SK-N-SH (cell line): ENCODE measurements at regions not wholly inside any gene's neighbourhood (a gene's known extent, or its start where the extent isn't known, plus 50 kb on each side); places are given as distances from the start of the nearest gene placed in this dataset.

ENCODE experiments used
- CTCF ChIA-PET: fragments of 300-600, 350-600 bp; formaldehyde crosslinking; extraction: SDS; loops from one replicate; lab custom pipeline; 2021; lab: Yijun Ruan, JAX
- POLR2A ChIA-PET: fragments of 350-600 bp; sonication (Branson Sonifier 250); formaldehyde crosslinking; extraction: SDS; loops from one replicate; lab custom pipeline; 2020; ENCODE audit warnings: antibody characterized with exemption, inconsistent platforms; lab: Yijun Ruan, JAX
- DNase-seq: peaks from one replicate; pipeline ENCODE4 v3.0.0; 2012
- H2AFZ ChIP-seq: fragments of 200-600 bp; sonication (generic); 2 replicates; pipeline ENCODE4 v1.8.1; 2016; ENCODE audit warnings: antibody characterized with exemption, mild to moderate bottlenecking, low read depth
- H3F3A ChIP-seq: fragments of 200-600 bp; sonication (generic); replicated peaks from 2 replicates; pipeline ENCODE3; 2016; ENCODE audit warnings: antibody characterized with exemption, mild to moderate bottlenecking; ENCODE audit not compliant: insufficient read depth
- H3K27ac ChIP-seq, 2 experiments: fragments of 200-500 bp in 1 of 2; fragments of 200-600 bp in 1 of 2; sonication (Bioruptor generic) in 1 of 2; sonication (generic), shearing (Covaris generic) in 1 of 2; 2 replicates each; pipeline versions ENCODE4 v1.5.1 to v1.6.1; 2014 to 2016; ENCODE audit warnings: low read depth in 2 of 2, inconsistent platforms in 1 of 2, low read length in 1 of 2, mild to moderate bottlenecking in 1 of 2, mixed read lengths in 1 of 2
- H3K27me3 ChIP-seq: fragments of 200-600 bp; sonication (generic), shearing (Covaris generic); 2 replicates; pipeline ENCODE4 v1.6.1; 2016; ENCODE audit warnings: mixed run types; ENCODE audit not compliant: insufficient read depth
- H3K36me3 ChIP-seq, 2 experiments: fragments of 200-500 bp in 1 of 2; fragments of 200-600 bp in 1 of 2; sonication (Bioruptor generic) in 1 of 2; sonication (generic) in 1 of 2; replicated peaks in 1 of 2; 2 replicates each; pipeline versions ENCODE3 to v1.5.1; 2014 to 2016; ENCODE audit warnings: low read length in 1 of 2, mild to moderate bottlenecking in 1 of 2; ENCODE audit not compliant: insufficient read depth in 2 of 2, control insufficient read depth in 1 of 2
- H3K4me1 ChIP-seq, 2 experiments: fragments of 200-500 bp in 1 of 2; fragments of 200-600 bp in 1 of 2; sonication (Bioruptor generic) in 1 of 2; sonication (generic), shearing (Covaris generic) in 1 of 2; 2 replicates each; pipeline versions ENCODE4 v1.5.1 to v1.6.1; 2014 to 2016; ENCODE audit warnings: low read depth in 1 of 2, low read length in 1 of 2, mixed run types in 1 of 2; ENCODE audit not compliant: insufficient read depth in 2 of 2, control insufficient read depth in 1 of 2
- H3K4me2 ChIP-seq: fragments of 200-600 bp; sonication (generic), shearing (Covaris generic); 2 replicates; pipeline ENCODE4 v1.6.1; 2017; ENCODE audit warnings: mixed run types
- H3K4me3 ChIP-seq, 2 experiments: fragments of 200-500 bp in 1 of 2; fragments of 200-600 bp in 1 of 2; sonication (Bioruptor generic) in 1 of 2; sonication (generic), shearing (Covaris generic) in 1 of 2; 2 replicates each; pipeline versions ENCODE4 v1.5.1 to v1.8.1; 2014 to 2016; ENCODE audit warnings: low read depth in 2 of 2, inconsistent platforms in 1 of 2, low read length in 1 of 2, mild to moderate bottlenecking in 1 of 2, mixed read lengths in 1 of 2, moderate library complexity in 1 of 2
- H3K79me2 ChIP-seq: fragments of 200-600 bp; sonication (generic); 2 replicates; pipeline ENCODE4 v1.8.1; 2017; ENCODE audit warnings: mild to moderate bottlenecking; ENCODE audit not compliant: insufficient read depth
- H3K9ac ChIP-seq: fragments of 200-600 bp; sonication (generic); 2 replicates; pipeline ENCODE4 v1.6.1; 2017; ENCODE audit warnings: mixed run types
- H3K9me2 ChIP-seq: fragments of 200-600 bp; sonication (generic); 2 replicates; pipeline ENCODE4 v1.6.1; 2017; ENCODE audit warnings: mixed run types
- H3K9me3 ChIP-seq: fragments of 200-600 bp; sonication (generic); 2 replicates; pipeline ENCODE4 v1.6.1; 2017; ENCODE audit warnings: mixed run types, mild to moderate bottlenecking, moderate library complexity
- H4K20me1 ChIP-seq: fragments of 200-600 bp; sonication (generic); 2 replicates; pipeline ENCODE4 v1.6.1; 2017; ENCODE audit warnings: mild to moderate bottlenecking, mixed run types; ENCODE audit not compliant: insufficient read depth
- ELF1 ChIP-seq: IDR thresholded peaks from 2 replicates; pipeline ENCODE4 v1.4.0; 2012
- EZH2phosphoT487 ChIP-seq: fragments of 200-600 bp; sonication (generic); IDR thresholded peaks from 2 replicates; pipeline ENCODE4 v1.6.1; 2017; ENCODE audit warnings: low read depth, mixed run types, mild to moderate bottlenecking, antibody characterized with exemption, moderate library complexity, borderline replicate concordance
- FOXJ3 ChIP-seq: sonication (generic); formaldehyde crosslinking; IDR thresholded peaks from 2 replicates; pipeline ENCODE4 v1.5.1; 2020; ENCODE audit warnings: mild to moderate bottlenecking, missing genetic modification reagents
- GABPA ChIP-seq: IDR thresholded peaks from 2 replicates; pipeline ENCODE4 v1.4.0; 2012; ENCODE audit warnings: low read depth, mild to moderate bottlenecking
- GATA2 ChIP-seq: sonication (generic); formaldehyde crosslinking; IDR thresholded peaks from 2 replicates; pipeline ENCODE4 v1.5.0; 2020; ENCODE audit warnings: mild to moderate bottlenecking, missing genetic modification reagents
- JUND ChIP-seq: IDR thresholded peaks from 2 replicates; pipeline ENCODE4 v1.4.0; 2012
- POLR2AphosphoS5 ChIP-seq: IDR thresholded peaks from 2 replicates; pipeline ENCODE4 v1.6.1; 2012; ENCODE audit warnings: low read depth, low read length
- RCOR1 ChIP-seq: fragments of 150-350 bp; IDR thresholded peaks from 2 replicates; pipeline ENCODE4 v1.6.1; 2017; ENCODE audit warnings: antibody characterized with exemption, low read length
- RXRA ChIP-seq: IDR thresholded peaks from 2 replicates; pipeline ENCODE4 v1.4.0; 2012; ENCODE audit warnings: low read depth, mild to moderate bottlenecking, borderline replicate concordance
- YY1 ChIP-seq: IDR thresholded peaks from 2 replicates; pipeline ENCODE4 v1.4.0; 2012; ENCODE audit warnings: low read depth, mild to moderate bottlenecking
- WGBS: methylation state at CpG from one replicate; pipeline ENCODE4 v1.1.6; 2017; ENCODE audit warnings: low lambda C conversion rate; 5-methylcytosine and 5-hydroxymethylcytosine counted together
- TF ChIP-seq, protein P1 (sequence below): IDR thresholded peaks from 2 replicates; pipeline ENCODE4 v1.4.0; 2012; ENCODE audit warnings: low read depth, borderline replicate concordance
- TF ChIP-seq, protein P2 (sequence below): IDR thresholded peaks from 2 replicates; pipeline ENCODE4 v1.6.1; 2012; ENCODE audit warnings: mild to moderate bottlenecking, low read depth, low read length, moderate library complexity
- TF ChIP-seq, protein P3 (sequence below): fragments of 150-350 bp; IDR thresholded peaks from 2 replicates; pipeline ENCODE4 v1.6.1; 2016; ENCODE audit warnings: mild to moderate bottlenecking, low read depth, low read length
- TF ChIP-seq, protein P4 (sequence below): fragments of 150-350 bp; IDR thresholded peaks from 2 replicates; pipeline ENCODE4 v1.6.1; 2017; ENCODE audit warnings: antibody characterized with exemption, low read length, low read depth, borderline replicate concordance

DNA sequence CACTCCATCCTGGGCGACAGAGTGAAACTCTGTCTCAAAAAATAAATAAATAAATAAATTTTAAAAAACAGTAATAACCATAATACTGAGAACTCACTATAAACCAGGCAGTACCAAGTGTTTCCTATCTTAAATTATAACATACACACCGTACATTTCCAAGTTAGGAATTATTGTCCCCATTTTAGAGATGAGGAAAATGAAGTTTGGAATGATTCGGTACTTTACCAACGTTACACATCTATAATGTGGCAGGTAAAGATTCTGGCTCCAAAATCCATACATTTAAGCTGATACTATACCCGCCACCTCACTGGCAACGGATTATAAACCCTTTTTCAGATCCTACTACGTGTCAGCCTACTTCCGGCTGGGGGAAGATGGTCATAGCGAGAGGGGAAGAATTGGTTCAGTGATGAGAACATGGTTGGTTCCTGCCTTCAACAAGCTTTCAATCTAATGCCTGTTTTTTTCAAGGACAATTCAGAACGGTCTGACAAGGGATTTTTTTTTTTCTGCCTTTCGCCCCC, 105.9 kb upstream of the ATF7IP start:
- TF ChIP-seq RCOR1 (no peak), RXRA (no peak), JUND (no peak), FOXJ3 (no peak), EZH2phosphoT487 (no peak), GABPA (no peak), GATA2 (no peak), POLR2AphosphoS5 (no peak), ELF1 (no peak), YY1 (no peak)
- TF ChIP-seq, protein P1, sequence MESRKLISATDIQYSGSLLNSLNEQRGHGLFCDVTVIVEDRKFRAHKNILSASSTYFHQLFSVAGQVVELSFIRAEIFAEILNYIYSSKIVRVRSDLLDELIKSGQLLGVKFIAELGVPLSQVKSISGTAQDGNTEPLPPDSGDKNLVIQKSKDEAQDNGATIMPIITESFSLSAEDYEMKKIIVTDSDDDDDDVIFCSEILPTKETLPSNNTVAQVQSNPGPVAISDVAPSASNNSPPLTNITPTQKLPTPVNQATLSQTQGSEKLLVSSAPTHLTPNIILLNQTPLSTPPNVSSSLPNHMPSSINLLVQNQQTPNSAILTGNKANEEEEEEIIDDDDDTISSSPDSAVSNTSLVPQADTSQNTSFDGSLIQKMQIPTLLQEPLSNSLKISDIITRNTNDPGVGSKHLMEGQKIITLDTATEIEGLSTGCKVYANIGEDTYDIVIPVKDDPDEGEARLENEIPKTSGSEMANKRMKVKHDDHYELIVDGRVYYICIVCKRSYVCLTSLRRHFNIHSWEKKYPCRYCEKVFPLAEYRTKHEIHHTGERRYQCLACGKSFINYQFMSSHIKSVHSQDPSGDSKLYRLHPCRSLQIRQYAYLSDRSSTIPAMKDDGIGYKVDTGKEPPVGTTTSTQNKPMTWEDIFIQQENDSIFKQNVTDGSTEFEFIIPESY: no peak
- TF ChIP-seq, protein P2, sequence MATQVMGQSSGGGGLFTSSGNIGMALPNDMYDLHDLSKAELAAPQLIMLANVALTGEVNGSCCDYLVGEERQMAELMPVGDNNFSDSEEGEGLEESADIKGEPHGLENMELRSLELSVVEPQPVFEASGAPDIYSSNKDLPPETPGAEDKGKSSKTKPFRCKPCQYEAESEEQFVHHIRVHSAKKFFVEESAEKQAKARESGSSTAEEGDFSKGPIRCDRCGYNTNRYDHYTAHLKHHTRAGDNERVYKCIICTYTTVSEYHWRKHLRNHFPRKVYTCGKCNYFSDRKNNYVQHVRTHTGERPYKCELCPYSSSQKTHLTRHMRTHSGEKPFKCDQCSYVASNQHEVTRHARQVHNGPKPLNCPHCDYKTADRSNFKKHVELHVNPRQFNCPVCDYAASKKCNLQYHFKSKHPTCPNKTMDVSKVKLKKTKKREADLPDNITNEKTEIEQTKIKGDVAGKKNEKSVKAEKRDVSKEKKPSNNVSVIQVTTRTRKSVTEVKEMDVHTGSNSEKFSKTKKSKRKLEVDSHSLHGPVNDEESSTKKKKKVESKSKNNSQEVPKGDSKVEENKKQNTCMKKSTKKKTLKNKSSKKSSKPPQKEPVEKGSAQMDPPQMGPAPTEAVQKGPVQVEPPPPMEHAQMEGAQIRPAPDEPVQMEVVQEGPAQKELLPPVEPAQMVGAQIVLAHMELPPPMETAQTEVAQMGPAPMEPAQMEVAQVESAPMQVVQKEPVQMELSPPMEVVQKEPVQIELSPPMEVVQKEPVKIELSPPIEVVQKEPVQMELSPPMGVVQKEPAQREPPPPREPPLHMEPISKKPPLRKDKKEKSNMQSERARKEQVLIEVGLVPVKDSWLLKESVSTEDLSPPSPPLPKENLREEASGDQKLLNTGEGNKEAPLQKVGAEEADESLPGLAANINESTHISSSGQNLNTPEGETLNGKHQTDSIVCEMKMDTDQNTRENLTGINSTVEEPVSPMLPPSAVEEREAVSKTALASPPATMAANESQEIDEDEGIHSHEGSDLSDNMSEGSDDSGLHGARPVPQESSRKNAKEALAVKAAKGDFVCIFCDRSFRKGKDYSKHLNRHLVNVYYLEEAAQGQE: no peak
- TF ChIP-seq, protein P3, sequence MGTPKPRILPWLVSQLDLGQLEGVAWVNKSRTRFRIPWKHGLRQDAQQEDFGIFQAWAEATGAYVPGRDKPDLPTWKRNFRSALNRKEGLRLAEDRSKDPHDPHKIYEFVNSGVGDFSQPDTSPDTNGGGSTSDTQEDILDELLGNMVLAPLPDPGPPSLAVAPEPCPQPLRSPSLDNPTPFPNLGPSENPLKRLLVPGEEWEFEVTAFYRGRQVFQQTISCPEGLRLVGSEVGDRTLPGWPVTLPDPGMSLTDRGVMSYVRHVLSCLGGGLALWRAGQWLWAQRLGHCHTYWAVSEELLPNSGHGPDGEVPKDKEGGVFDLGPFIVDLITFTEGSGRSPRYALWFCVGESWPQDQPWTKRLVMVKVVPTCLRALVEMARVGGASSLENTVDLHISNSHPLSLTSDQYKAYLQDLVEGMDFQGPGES: no peak
- TF ChIP-seq, protein P4, sequence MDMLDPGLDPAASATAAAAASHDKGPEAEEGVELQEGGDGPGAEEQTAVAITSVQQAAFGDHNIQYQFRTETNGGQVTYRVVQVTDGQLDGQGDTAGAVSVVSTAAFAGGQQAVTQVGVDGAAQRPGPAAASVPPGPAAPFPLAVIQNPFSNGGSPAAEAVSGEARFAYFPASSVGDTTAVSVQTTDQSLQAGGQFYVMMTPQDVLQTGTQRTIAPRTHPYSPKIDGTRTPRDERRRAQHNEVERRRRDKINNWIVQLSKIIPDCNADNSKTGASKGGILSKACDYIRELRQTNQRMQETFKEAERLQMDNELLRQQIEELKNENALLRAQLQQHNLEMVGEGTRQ: no peak
- TF ChIP-seq, all 33 proteins: peak for 0
- H3K9me2 ChIP-seq: no peaks in the 10 kb centered on the region
- H4K20me1 ChIP-seq: no peaks in the 10 kb centered on the region
- WGBS: 87% methylated on average over 11 of the region's 11 CpGs
- H3K9ac ChIP-seq: no peak overlapping the region
- no peaks in the 10 kb centered on the region for H3K36me3 ChIP-seq
- no peak for DNase-seq
- POLR2A ChIA-PET: interaction anchor here (2.2 kb wide), 1 partner anchor 106 kb away, joined by 7 read pairs; the partner anchor contains the start of gene ATF7IP
- no peak overlapping the region for H3K27ac ChIP-seq
- H3K4me3 ChIP-seq: no peak overlapping the region
- H3K27me3 ChIP-seq: no peaks in the 10 kb centered on the region
- no peak overlapping the region for H2AFZ ChIP-seq
- H3K9me3 ChIP-seq: no peaks in the 10 kb centered on the region
- H3K4me1 ChIP-seq: peaks cover 13 to 19% of the 10 kb centered on the region in 2 experiments; a peak in 2 of 4 replicates
- CTCF ChIA-PET: interaction anchor here (0.6 kb wide), 1 partner anchor 21 kb away, joined by 3 read pairs; no protein-coding TSS in a partner anchor
- no peaks in the 10 kb centered on the region for H3K79me2 ChIP-seq
- peaks cover 7% of the 10 kb centered on the region for H3F3A ChIP-seq
- no peak overlapping the region for H3K4me2 ChIP-seq
